ENCODE measurements at regions not wholly inside any gene's neighbourhood (a gene's known extent, or its start where the extent isn't known, plus 50 kb on each side); places are given as distances from the start of the nearest gene placed in this dataset.

- no peak overlapping the region for H2AFZ ChIP-seq (ENCODE audit: insufficient read depth, low read depth, low read length, poor library complexity, severe bottlenecking)
- H3K4me1 Mint-ChIP-seq: no peaks in the 10 kb centered on the region
- intact Hi-C loops (cut with micrococcal nuclease): no loop called here
These were observed 90.7 kb upstream of the PTCH1 start for GRCh38 chr9:95607507-95607906.

More at GRCh38 chr9:95607507-95607906, 90.7 kb upstream of the PTCH1 start:
- H3K27me3 ChIP-seq (replicated peaks in 1 of 4; ENCODE audit: control extremely low read depth in 1 of 4, control insufficient read depth in 3 of 4, insufficient read depth in 4 of 4, low read length in 3 of 4): no peaks in the 10 kb centered on the region
- no peak overlapping the region for H3K9ac ChIP-seq (ENCODE audit: low read length)
- no peak overlapping the region for H3K27ac ChIP-seq (ENCODE audit: low read length in 2 of 2)
- no peak overlapping the region for H3K4me2 ChIP-seq (replicated peaks; ENCODE audit: low read depth, low read length, poor library complexity, severe bottlenecking)
- POLR2A ChIA-PET: no interaction called here
- H4K20me1 ChIP-seq (ENCODE audit: control insufficient read depth, insufficient read depth, low read length, poor library complexity, severe bottlenecking): no peaks in the 10 kb centered on the region
- H3K4me1 ChIP-seq (ENCODE audit: control insufficient read depth in 2 of 2, insufficient read depth in 2 of 2, low read length in 2 of 2): no peaks in the 10 kb centered on the region
- DNase-seq (no peak), ATAC-seq (ENCODE audit: low read depth) (no peak)
- Mint-ChIP-seq H3K27me3 (peaks cover 14% of the 10 kb centered on the region), H3K27ac (no peak overlapping the region), H3K9me3 (ENCODE audit: insufficient read depth) (no peaks in the 10 kb centered on the region), H3K4me3 (no peak overlapping the region)
- WGBS (ENCODE audit: insufficient coverage): 60% methylated on average over 1 of the region's 5 CpGs
- no peaks in the 10 kb centered on the region for H3K79me2 ChIP-seq (ENCODE audit: control insufficient read depth, insufficient read depth, low read length)
- TF ChIP-seq EZH2 (IDR thresholded peaks at IDR 0.05; ENCODE audit: borderline replicate concordance, insufficient read depth, low read depth, low read length, poor library complexity, severe bottlenecking): no peak
- TF ChIP-seq CTCF (IDR thresholded peaks at IDR 0.05): no peak
- CTCF ChIA-PET: no interaction called here
- no peaks in the 10 kb centered on the region for H3K9me3 ChIP-seq (ENCODE audit: control extremely low read depth in 1 of 3, control insufficient read depth in 2 of 3, insufficient read depth in 1 of 3, low read length in 2 of 3)
- no peaks in the 10 kb centered on the region for H3K36me3 ChIP-seq (replicated peaks in 1 of 2; ENCODE audit: control extremely low read depth in 1 of 2, control insufficient read depth in 1 of 2, extremely low read depth in 1 of 2, insufficient read depth in 2 of 2, low read length in 1 of 2)
- H3K4me3 ChIP-seq (ENCODE audit: control extremely low read depth in 1 of 5, extremely low read depth in 1 of 5, insufficient read depth in 1 of 5, low read depth in 2 of 5, low read length in 4 of 5): no peak overlapping the region
